KMS-11 (cell line): ENCODE measurements at regions not wholly inside any gene's neighbourhood (a gene's known extent, or its start where the extent isn't known, plus 50 kb on each side); places are given as distances from the start of the nearest gene placed in this dataset.

Experiments used
- H2AFZ ChIP-seq: fragments of 200-600 bp; sonication (generic); 2 replicates; pipeline ENCODE4 v1.6.1; 2016; ENCODE audit warnings: antibody characterized with exemption, mixed run types, low read depth
- H3K27ac ChIP-seq: fragments of 200-600 bp; sonication (generic); 2 replicates; pipeline ENCODE4 v1.6.1; 2016; ENCODE audit warnings: mild to moderate bottlenecking, mixed run types
- H3K27me3 ChIP-seq: fragments of 200-600 bp; sonication (generic); 2 replicates; pipeline ENCODE4 v1.6.1; 2017; ENCODE audit warnings: mild to moderate bottlenecking, low read depth, mixed run types, moderate library complexity; ENCODE audit not compliant: insufficient read depth
- H3K36me3 ChIP-seq: fragments of 200-600 bp; sonication (generic); 2 replicates; pipeline ENCODE4 v1.6.1; 2017; ENCODE audit warnings: mild to moderate bottlenecking, mixed run types; ENCODE audit not compliant: insufficient read depth
- H3K4me1 ChIP-seq: fragments of 200-600 bp; sonication (generic); 2 replicates; pipeline ENCODE4 v1.6.1; 2016; ENCODE audit warnings: mild to moderate bottlenecking, low read depth, mixed run types; ENCODE audit not compliant: poor library complexity, severe bottlenecking
- H3K4me2 ChIP-seq: fragments of 200-600 bp; sonication (generic); 2 replicates; pipeline ENCODE4 v1.7.0; 2016; ENCODE audit warnings: mild to moderate bottlenecking, mixed run types
- H3K4me3 ChIP-seq: fragments of 200-600 bp; sonication (generic); IDR thresholded peaks from 2 replicates; pipeline ENCODE4 v1.6.1; 2017; ENCODE audit warnings: low read depth, low read length, mixed read lengths; ENCODE audit not compliant: insufficient read depth
- H3K79me2 ChIP-seq: fragments of 200-600 bp; sonication (generic); 2 replicates; pipeline ENCODE4 v1.6.1; 2016; ENCODE audit warnings: low read depth, mixed run types; ENCODE audit not compliant: insufficient read depth
- H3K9ac ChIP-seq: fragments of 200-600 bp; sonication (generic); 2 replicates; pipeline ENCODE4 v1.6.1; 2016; ENCODE audit warnings: mild to moderate bottlenecking, mixed run types
- H4K20me1 ChIP-seq: fragments of 200-600 bp; sonication (generic); 2 replicates; pipeline ENCODE4 v1.6.1; 2016; ENCODE audit warnings: mild to moderate bottlenecking, mixed run types; ENCODE audit not compliant: insufficient read depth
- TF ChIP-seq, protein P1 (sequence below): fragments of 200-600 bp; sonication (generic); conservative IDR thresholded peaks from 2 replicates; pipeline ENCODE4 v1.6.1; 2017; ENCODE audit warnings: low read depth, mild to moderate bottlenecking, antibody characterized with exemption, low read length, moderate library complexity, mixed read lengths

DNA sequence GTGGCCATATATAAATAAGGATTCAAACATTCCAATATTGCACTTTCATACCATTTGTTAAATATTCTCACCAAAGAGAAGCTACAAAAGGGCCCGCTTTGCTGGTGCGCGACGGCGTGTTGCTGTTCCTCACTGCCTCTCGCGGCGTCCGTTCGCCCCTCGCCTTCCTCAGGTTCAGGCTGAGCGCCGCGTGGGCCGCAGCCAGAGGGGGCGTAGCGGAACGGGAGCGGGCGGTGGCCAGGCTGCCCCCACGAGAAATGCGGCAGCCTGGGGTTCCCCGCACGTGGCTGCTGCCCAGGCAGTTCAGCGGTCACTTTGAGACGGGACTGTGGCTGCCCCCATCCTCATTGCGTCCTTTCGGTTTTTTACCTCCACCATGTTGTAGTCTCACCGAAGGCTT is 67.3 kb upstream of the VWDE start:
- TF ChIP-seq, protein P1, sequence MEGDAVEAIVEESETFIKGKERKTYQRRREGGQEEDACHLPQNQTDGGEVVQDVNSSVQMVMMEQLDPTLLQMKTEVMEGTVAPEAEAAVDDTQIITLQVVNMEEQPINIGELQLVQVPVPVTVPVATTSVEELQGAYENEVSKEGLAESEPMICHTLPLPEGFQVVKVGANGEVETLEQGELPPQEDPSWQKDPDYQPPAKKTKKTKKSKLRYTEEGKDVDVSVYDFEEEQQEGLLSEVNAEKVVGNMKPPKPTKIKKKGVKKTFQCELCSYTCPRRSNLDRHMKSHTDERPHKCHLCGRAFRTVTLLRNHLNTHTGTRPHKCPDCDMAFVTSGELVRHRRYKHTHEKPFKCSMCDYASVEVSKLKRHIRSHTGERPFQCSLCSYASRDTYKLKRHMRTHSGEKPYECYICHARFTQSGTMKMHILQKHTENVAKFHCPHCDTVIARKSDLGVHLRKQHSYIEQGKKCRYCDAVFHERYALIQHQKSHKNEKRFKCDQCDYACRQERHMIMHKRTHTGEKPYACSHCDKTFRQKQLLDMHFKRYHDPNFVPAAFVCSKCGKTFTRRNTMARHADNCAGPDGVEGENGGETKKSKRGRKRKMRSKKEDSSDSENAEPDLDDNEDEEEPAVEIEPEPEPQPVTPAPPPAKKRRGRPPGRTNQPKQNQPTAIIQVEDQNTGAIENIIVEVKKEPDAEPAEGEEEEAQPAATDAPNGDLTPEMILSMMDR, result no peak
- Histone ChIP-seq H3K27ac (no peak overlapping the region), H3K36me3 (no peaks in the 10 kb centered on the region), H3K4me2 (no peak overlapping the region), H4K20me1 (no peaks in the 10 kb centered on the region), H3K79me2 (no peaks in the 10 kb centered on the region), H2AFZ (no peak overlapping the region), H3K9ac (no peak overlapping the region), H3K27me3 (no peaks in the 10 kb centered on the region), H3K4me3 (no peak overlapping the region), H3K4me1 (no peaks in the 10 kb centered on the region)

DNA sequence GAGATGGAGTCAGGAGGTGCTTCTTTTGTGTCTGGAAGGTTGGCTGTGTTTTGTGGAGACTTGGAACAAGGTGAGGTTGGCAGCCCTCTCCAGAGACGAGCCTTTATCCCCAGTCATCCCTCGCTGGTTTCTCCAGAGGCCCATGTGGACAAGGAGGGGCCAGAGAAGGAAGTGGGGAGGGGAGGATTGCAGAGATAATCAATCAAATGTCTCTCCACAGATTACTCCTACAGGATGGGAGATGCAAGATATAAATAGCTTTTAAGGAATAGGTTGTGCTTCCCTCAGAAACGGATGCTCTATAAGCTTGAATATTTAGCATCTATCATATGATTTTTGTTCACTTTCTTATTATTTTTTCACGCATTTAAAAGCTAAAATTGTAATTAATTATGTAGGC is 70.4 kb upstream of the VWDE start:
- no peak overlapping the region for H3K27ac ChIP-seq

DNA sequence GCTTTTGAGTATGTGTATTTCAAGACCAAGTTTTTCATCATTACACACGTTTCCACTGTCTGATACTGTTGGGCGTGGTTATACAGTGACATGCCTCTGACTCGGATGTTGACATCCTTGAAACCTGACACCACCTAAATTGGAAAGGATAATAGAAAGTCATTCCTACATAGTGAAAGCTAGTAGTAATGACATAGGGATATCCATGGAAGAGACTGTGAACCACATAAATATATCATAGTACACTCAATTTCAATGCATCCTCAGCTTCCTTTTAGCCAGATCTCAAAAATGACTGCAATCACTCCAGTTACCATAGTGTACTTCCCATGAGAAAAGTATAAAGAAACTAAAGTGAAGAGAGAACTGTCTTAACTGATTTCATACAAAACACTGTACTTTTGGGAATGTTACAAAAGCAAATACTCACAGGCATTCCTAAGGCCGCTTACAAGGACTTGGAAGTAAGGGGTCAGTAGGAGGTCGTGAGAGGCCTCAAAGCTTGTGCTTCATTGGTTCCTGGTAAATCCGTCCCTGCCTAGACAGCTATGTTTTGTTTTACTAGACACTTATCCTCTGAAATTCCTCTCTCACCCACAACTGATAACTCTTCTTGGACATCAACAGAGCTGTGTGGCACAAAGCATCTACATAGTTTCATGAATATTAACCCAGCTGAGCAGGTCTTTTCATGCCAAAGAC is 71.8 kb upstream of the VWDE start:
- Histone ChIP-seq H3K27ac (no peak overlapping the region), H2AFZ (no peak overlapping the region)

More for the DNA sequence above, 70.4 kb upstream of the VWDE start:
- Histone ChIP-seq H3K4me1 (no peaks in the 10 kb centered on the region), H2AFZ (peak overlapping the region; percentile 5; the same call in 1 of the 2 replicates), H3K27me3 (no peaks in the 10 kb centered on the region), H3K4me3 (no peak overlapping the region), H3K79me2 (no peaks in the 10 kb centered on the region), H3K4me2 (no peak overlapping the region), H3K36me3 (no peaks in the 10 kb centered on the region), H4K20me1 (no peaks in the 10 kb centered on the region), H3K9ac (no peak overlapping the region)
- TF ChIP-seq, protein P1, result no peak

DNA sequence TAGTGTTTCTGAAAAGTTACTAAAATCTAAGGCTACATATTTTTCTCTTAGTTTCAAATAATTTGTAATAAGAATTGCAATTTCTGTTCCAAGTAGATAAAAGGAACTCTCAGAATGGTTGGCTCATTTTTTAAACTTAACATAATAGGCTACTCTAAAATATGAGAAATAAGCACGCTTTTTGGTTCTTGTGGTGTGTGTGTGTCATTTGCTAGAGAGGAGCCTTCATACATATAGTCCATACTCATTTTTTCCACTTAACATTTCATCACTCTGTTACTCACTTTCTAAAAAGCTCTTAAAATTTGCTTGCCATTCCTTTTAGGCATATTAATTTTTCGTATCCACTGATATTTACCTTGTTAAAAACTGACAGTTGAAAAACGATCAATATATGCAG is 74.0 kb upstream of the VWDE start:
- H2AFZ ChIP-seq, result no peak overlapping the region
- no peaks in the 10 kb centered on the region for H3K79me2 ChIP-seq
- no peak overlapping the region for H3K4me3 ChIP-seq
- H3K27ac ChIP-seq, result no peak overlapping the region
- H3K4me1 ChIP-seq, result peaks cover 22% of the 10 kb centered on the region
- H3K4me2 ChIP-seq, result no peak overlapping the region
- TF ChIP-seq, protein P1, result no peak
- no peaks in the 10 kb centered on the region for H3K36me3 ChIP-seq
- H4K20me1 ChIP-seq, result no peaks in the 10 kb centered on the region
- no peaks in the 10 kb centered on the region for H3K27me3 ChIP-seq
- no peak overlapping the region for H3K9ac ChIP-seq

More for the DNA sequence above, 71.8 kb upstream of the VWDE start:
- H4K20me1 ChIP-seq, result no peaks in the 10 kb centered on the region
- no peak overlapping the region for H3K4me2 ChIP-seq
- no peaks in the 10 kb centered on the region for H3K36me3 ChIP-seq
- peaks cover under 1% of the 10 kb centered on the region for H3K4me1 ChIP-seq
- no peak overlapping the region for H3K9ac ChIP-seq
- TF ChIP-seq, protein P1, result no peak
- H3K4me3 ChIP-seq, result no peak overlapping the region
- H3K79me2 ChIP-seq, result no peaks in the 10 kb centered on the region
- H3K27me3 ChIP-seq, result no peaks in the 10 kb centered on the region
